IPS DF 6.9 (cell line): ENCODE measurements at regions not wholly inside any gene's neighbourhood (a gene's known extent, or its start where the extent isn't known, plus 50 kb on each side); places are given as distances from the start of the nearest gene placed in this dataset.
A peak's percentile ranks its signal among the peaks of the same experiment; 100 is the strongest.

Source experiments
- DNase-seq: peaks from one replicate; pipeline ENCODE4 v3.0.0-alpha.2; 2013; ENCODE audit warnings: low read depth, low spot score
- H3K27ac ChIP-seq: one replicate; pipeline ENCODE4 v1.5.1; 2013; ENCODE audit warnings: low read length, control low read depth
- H3K27me3 ChIP-seq: 2 replicates; pipeline ENCODE4 v1.6.1; 2013; ENCODE audit warnings: mild to moderate bottlenecking, low read length; ENCODE audit not compliant: control insufficient read depth, insufficient read depth
- H3K36me3 ChIP-seq: 2 replicates; pipeline ENCODE4 v1.6.1; 2013; ENCODE audit warnings: low read length; ENCODE audit not compliant: control insufficient read depth, insufficient read depth
- H3K4me1 ChIP-seq: 2 replicates; pipeline ENCODE4 v1.6.1; 2013; ENCODE audit warnings: low read length; ENCODE audit not compliant: control insufficient read depth, insufficient read depth
- H3K4me3 ChIP-seq: 2 replicates; pipeline ENCODE4 v1.5.1; 2013; ENCODE audit warnings: mild to moderate bottlenecking, low read length
- H3K9me3 ChIP-seq: 2 replicates; pipeline ENCODE4 v1.6.1; 2013; ENCODE audit warnings: low read length, inconsistent platforms; ENCODE audit not compliant: control insufficient read depth, insufficient read depth
- WGBS: extraction: QIAGEN DNeasy Blood & Tissue Kit; methylation state at CpG from one replicate; pipeline ENCODE4 v1.1.7; 2013; ENCODE audit warnings: mixed read lengths, missing lambda C conversion rate; ENCODE audit not compliant: insufficient read length, insufficient coverage; 5-methylcytosine and 5-hydroxymethylcytosine counted together

GRCh38 chr14:25274529-25274928, 224.6 kb upstream of the STXBP6 start:
- H3K27ac ChIP-seq: no peak overlapping the region
- no peaks in the 10 kb centered on the region for H3K4me1 ChIP-seq
- no peak for DNase-seq
- no CpG with 5 or more reads among the region's 2 CpGs for whole genome bisulfite sequencing
- H3K9me3 ChIP-seq: no peaks in the 10 kb centered on the region
- no peak overlapping the region for H3K4me3 ChIP-seq
- H3K27me3 ChIP-seq: no peaks in the 10 kb centered on the region
- no peaks in the 10 kb centered on the region for H3K36me3 ChIP-seq

DNA sequence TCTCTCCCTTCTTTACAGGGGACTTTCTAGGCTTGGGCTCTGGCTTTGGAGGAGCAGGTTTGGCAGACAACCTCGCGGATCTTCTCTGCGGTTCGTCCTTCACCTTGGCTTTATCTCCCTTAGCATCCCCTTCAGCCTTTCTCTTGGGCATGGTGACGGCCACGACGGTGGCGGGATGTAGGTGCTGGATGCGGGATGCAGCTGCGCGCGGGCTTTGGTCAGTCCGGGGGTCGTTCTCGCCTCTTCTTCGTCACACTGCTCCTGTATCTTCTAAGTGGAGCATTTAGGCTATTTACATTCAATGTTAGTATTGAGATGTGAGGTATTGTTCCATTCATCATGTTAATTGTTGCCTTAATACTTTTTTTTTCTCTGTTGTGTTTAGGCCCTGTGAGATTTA, 217.2 kb upstream of the STXBP6 start:
- Histone ChIP-seq H3K27me3 (no peaks in the 10 kb centered on the region), H3K9me3 (no peaks in the 10 kb centered on the region), H3K4me1 (no peaks in the 10 kb centered on the region), H3K27ac (no peak overlapping the region), H3K36me3 (no peaks in the 10 kb centered on the region), H3K4me3 (no peak overlapping the region)
- no peak for DNase-seq
- WGBS: no CpG with 5 or more reads among the region's 16 CpGs

GRCh38 chr14:25259470-25259869, 209.5 kb upstream of the STXBP6 start:
- Histone ChIP-seq H3K4me1 (no peaks in the 10 kb centered on the region), H3K36me3 (no peaks in the 10 kb centered on the region), H3K27ac (no peak overlapping the region), H3K4me3 (no peak overlapping the region), H3K9me3 (no peaks in the 10 kb centered on the region), H3K27me3 (no peaks in the 10 kb centered on the region)
- no CpG with 5 or more reads among the region's 1 CpG for WGBS
- DNase-seq: no peak

GRCh38 chr14:25252793-25253192, 202.8 kb upstream of the STXBP6 start:
- Histone ChIP-seq H3K9me3 (no peaks in the 10 kb centered on the region), H3K36me3 (no peaks in the 10 kb centered on the region), H3K27me3 (no peaks in the 10 kb centered on the region), H3K4me1 (no peaks in the 10 kb centered on the region), H3K27ac (no peak overlapping the region), H3K4me3 (no peak overlapping the region)
- DNase-seq: no peak
- WGBS: no CpG with 5 or more reads among the region's 11 CpGs

DNA sequence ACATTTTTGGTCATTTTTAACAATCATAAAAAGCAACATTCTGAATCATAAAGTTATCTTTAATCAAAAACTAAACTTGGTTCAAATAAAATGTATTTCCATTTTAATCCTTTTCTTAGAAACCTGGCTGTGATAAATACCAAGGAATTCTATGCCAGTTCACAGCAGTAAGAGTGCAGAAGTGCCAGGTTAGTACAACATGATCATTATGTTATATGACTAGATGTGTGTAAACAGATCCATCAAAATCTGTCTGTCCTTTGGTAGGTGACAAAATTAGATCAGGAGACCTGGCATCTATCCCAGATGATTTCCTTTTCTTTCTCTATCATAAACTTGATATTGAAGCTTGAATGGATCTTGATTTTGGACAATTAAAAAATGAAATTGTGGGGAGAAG, 200.6 kb upstream of the STXBP6 start:
- no peak overlapping the region for H3K27ac ChIP-seq
- DNase-seq: no peak
- no peaks in the 10 kb centered on the region for H3K4me1 ChIP-seq

GRCh38 chr14:25247609-25248008, 197.7 kb upstream of the STXBP6 start:
- Histone ChIP-seq H3K4me3 (no peak overlapping the region), H3K9me3 (no peaks in the 10 kb centered on the region), H3K4me1 (no peaks in the 10 kb centered on the region), H3K27me3 (no peaks in the 10 kb centered on the region), H3K27ac (no peak overlapping the region), H3K36me3 (no peaks in the 10 kb centered on the region)
- DNase-seq: no peak
- no CpG with 5 or more reads among the region's 3 CpGs for WGBS

More for the DNA sequence above, 200.6 kb upstream of the STXBP6 start:
- H3K36me3 ChIP-seq: no peaks in the 10 kb centered on the region
- H3K27me3 ChIP-seq: no peaks in the 10 kb centered on the region
- no peaks in the 10 kb centered on the region for H3K9me3 ChIP-seq
- no peak overlapping the region for H3K4me3 ChIP-seq

DNA sequence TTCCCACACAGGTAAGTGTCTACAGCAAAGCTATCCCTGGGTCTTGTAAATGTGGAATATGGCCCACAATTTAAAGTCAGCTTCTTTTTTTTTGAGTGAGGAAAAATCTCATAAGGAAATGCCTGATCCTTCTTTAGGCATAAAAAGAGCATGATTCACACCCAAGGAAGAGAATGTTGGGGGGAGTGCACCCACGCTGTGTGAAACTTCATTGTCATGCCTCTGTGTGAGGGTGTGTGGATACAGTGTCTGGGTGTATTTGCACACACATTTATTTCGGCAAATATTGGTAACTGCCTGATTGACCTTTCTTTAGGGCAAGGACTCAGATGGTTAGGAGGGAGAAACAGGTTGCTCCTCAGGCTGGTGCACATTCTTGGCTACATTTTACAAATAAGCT, 196.8 kb upstream of the STXBP6 start:
- Histone ChIP-seq H3K27me3 (no peaks in the 10 kb centered on the region), H3K4me3 (no peak overlapping the region), H3K4me1 (no peaks in the 10 kb centered on the region), H3K27ac (no peak overlapping the region), H3K36me3 (no peaks in the 10 kb centered on the region), H3K9me3 (no peaks in the 10 kb centered on the region)
- no CpG with 5 or more reads among the region's 2 CpGs for WGBS
- no peak for DNase-seq

- no peak overlapping the region for H3K4me3 ChIP-seq
- H3K27ac ChIP-seq: no peak overlapping the region
- no peaks in the 10 kb centered on the region for H3K9me3 ChIP-seq
- no peaks in the 10 kb centered on the region for H3K27me3 ChIP-seq
- no peak for DNase-seq
- no CpG with 5 or more reads among the region's 1 CpG for WGBS
- no peaks in the 10 kb centered on the region for H3K4me1 ChIP-seq
- no peaks in the 10 kb centered on the region for H3K36me3 ChIP-seq
Measured at GRCh38 chr14:25239170-25239569, 189.2 kb upstream of the STXBP6 start.

GRCh38 chr14:25237845-25238244, 187.9 kb upstream of the STXBP6 start:
- no peaks in the 10 kb centered on the region for H3K4me1 ChIP-seq
- no peak overlapping the region for H3K27ac ChIP-seq
- H3K9me3 ChIP-seq: no peaks in the 10 kb centered on the region
- no peaks in the 10 kb centered on the region for H3K27me3 ChIP-seq
- DNase-seq: peak; percentile 33
- no peaks in the 10 kb centered on the region for H3K36me3 ChIP-seq
- no peak overlapping the region for H3K4me3 ChIP-seq
- WGBS: no CpG with 5 or more reads among the region's 6 CpGs

DNA sequence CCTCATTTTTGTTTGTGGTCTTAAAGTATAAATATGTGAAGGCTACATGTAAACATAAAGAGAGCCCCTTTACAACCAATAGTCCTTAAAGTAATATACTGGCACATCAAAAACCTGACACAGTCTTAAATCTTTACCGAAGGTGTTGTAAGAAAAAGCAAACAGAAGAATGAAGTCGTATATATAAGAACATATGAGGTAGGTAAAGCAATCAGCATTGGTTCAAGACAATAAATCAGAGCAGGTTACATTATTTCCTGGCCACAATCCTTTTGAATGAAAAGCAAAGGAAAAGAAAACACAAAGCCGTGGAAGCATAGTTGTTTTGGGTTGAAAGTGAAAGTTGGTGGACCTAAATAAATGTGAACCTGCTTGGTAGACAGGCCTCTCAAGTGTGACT, 183.7 kb upstream of the STXBP6 start:
- H3K9me3 ChIP-seq: no peaks in the 10 kb centered on the region
- no peak overlapping the region for H3K4me3 ChIP-seq
- DNase-seq: no peak
- no peaks in the 10 kb centered on the region for H3K4me1 ChIP-seq
- H3K27me3 ChIP-seq: no peaks in the 10 kb centered on the region
- H3K36me3 ChIP-seq: no peaks in the 10 kb centered on the region
- no CpG with 5 or more reads among the region's 3 CpGs for WGBS
- H3K27ac ChIP-seq: no peak overlapping the region

DNA sequence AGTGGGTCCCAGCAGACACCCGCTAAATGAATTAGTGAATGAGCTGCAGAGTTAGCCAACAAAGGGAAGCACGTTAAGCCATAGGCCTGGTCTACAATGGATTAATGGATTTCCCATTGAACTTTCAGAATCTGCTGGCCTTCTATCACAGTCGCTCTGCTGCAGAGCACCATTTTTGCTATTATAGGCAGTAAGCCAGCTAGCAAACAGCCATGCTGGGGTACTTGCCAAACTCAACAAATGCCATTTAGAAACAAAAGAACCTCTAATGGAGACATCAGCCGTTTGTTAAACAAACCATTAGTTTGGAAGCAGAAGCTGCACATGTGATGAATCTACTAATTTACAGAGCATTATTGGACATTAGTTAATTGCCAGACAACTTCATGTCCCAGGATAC, 181.1 kb upstream of the STXBP6 start:
- H3K27me3 ChIP-seq: no peaks in the 10 kb centered on the region
- H3K4me3 ChIP-seq: no peak overlapping the region
- no peak overlapping the region for H3K27ac ChIP-seq
- H3K9me3 ChIP-seq: no peaks in the 10 kb centered on the region
- WGBS: no CpG with 5 or more reads among the region's 4 CpGs
- no peak for DNase-seq
- H3K36me3 ChIP-seq: no peaks in the 10 kb centered on the region
- no peaks in the 10 kb centered on the region for H3K4me1 ChIP-seq
